SK-N-SH treated with all-trans-retinoic acid at 6 μM for 48 hours (cell line): ENCODE measurements at regions not wholly inside any gene's neighbourhood (a gene's known extent, or its start where the extent isn't known, plus 50 kb on each side); places are given as distances from the start of the nearest gene placed in this dataset.

Experiments
- ARNTL ChIP-seq: fragments of 450-650 bp; formaldehyde crosslinking; IDR thresholded peaks from 2 replicates; pipeline ENCODE4 v1.5.0; 2020; ENCODE audit warnings: low read depth, mild to moderate bottlenecking, moderate library complexity, borderline replicate concordance
- CREB5 ChIP-seq: fragments of 250-450 bp; sonication (Bioruptor Pico); IDR thresholded peaks from 2 replicates; pipeline ENCODE4 v1.5.1; 2020; ENCODE audit warnings: low read depth, mild to moderate bottlenecking, moderate library complexity
- ESRRG ChIP-seq: fragments of 250-450 bp; sonication (Bioruptor Pico); IDR thresholded peaks from 2 replicates; pipeline ENCODE4 v1.6.1; 2021; ENCODE audit warnings: mild to moderate bottlenecking
- GLIS3 ChIP-seq: fragments of 250-450 bp; sonication (Bioruptor Pico); IDR thresholded peaks from 2 replicates; pipeline ENCODE4 v1.5.0; 2020; ENCODE audit warnings: mild to moderate bottlenecking, moderate library complexity
- OSR1 ChIP-seq: fragments of 250-450 bp; sonication (Bioruptor Pico); IDR thresholded peaks from 2 replicates; pipeline ENCODE4 v1.8.0; 2022; ENCODE audit warnings: moderate library complexity, mild to moderate bottlenecking, inconsistent platforms
- PPARA ChIP-seq: fragments of 250-450 bp; sonication (Bioruptor Pico); IDR thresholded peaks from 2 replicates; pipeline ENCODE4 v1.5.0; 2020; ENCODE audit warnings: mild to moderate bottlenecking, borderline replicate concordance
- RARB ChIP-seq: fragments of 250-450 bp; sonication (Bioruptor Pico); IDR thresholded peaks from 2 replicates; pipeline ENCODE4 v1.8.0; 2021; ENCODE audit warnings: mild to moderate bottlenecking, moderate library complexity
- SNAI2 ChIP-seq: fragments of 250-450 bp; sonication (Bioruptor Pico); IDR thresholded peaks from 2 replicates; pipeline ENCODE4 v1.5.0; 2020; ENCODE audit warnings: mild to moderate bottlenecking, moderate library complexity
- TOX ChIP-seq: fragments of 250-450 bp; sonication (Bioruptor Pico); IDR thresholded peaks from 2 replicates; pipeline ENCODE4 v1.8.0; 2021; ENCODE audit warnings: mild to moderate bottlenecking, moderate library complexity, borderline replicate concordance
- ZNF70 ChIP-seq: fragments of 450-650 bp; formaldehyde crosslinking; IDR thresholded peaks from 2 replicates; pipeline ENCODE4 v1.5.0; 2020; ENCODE audit warnings: mild to moderate bottlenecking, moderate library complexity

GRCh38 chr15:26197719-26198118 is 334.6 kb upstream of the ATP10A start:
- TF ChIP-seq ARNTL (CRISPR knock-in tag) (no peak), SNAI2 (CRISPR knock-in tag) (no peak), TOX (CRISPR knock-in tag) (no peak), CREB5 (no peak), GLIS3 (CRISPR knock-in tag) (no peak), PPARA (CRISPR knock-in tag) (no peak), ZNF70 (CRISPR knock-in tag) (no peak), RARB (CRISPR knock-in tag) (no peak), ESRRG (CRISPR knock-in tag) (no peak), OSR1 (no peak)
